Lower lobe of right lung (tissue), 2 donors: ENCODE measurements at regions not wholly inside any gene's neighbourhood (a gene's known extent, or its start where the extent isn't known, plus 50 kb on each side); places are given as distances from the start of the nearest gene placed in this dataset.
"Not testable (repeated sequence)": the region's sequence is repeated elsewhere in the genome, so short reads cannot be mapped to it uniquely, and the experiment has no call there.

ENCODE experiments used
- ATAC-seq, 2 donors: fragments of 200-7000 bp; cut with Tn5 transposase; one replicate each; pipeline ENCODE4 v1.9.1; 2020 to 2022; ENCODE audit warnings: mild to moderate bottlenecking in 2 of 2, moderate library complexity in 2 of 2
- DNase-seq: peaks from one replicate; pipeline ENCODE4 v3.0.0-alpha.2; 2020
- H3K27ac ChIP-seq: fragments of 200-600 bp; one replicate; pipeline ENCODE4 v1.8.0; 2022
- H3K27me3 ChIP-seq: fragments of 200-600 bp; one replicate; pipeline ENCODE4 v1.8.0; 2022; ENCODE audit warnings: low read depth
- H3K36me3 ChIP-seq: fragments of 200-600 bp; one replicate; pipeline ENCODE4 v1.8.0; 2022; ENCODE audit warnings: mild to moderate bottlenecking
- H3K4me1 ChIP-seq: fragments of 200-600 bp; one replicate; pipeline ENCODE4 v1.8.0; 2022
- H3K4me3 ChIP-seq: fragments of 200-600 bp; one replicate; pipeline ENCODE4 v1.8.0; 2022; ENCODE audit warnings: mild to moderate bottlenecking
- H3K9me3 ChIP-seq: fragments of 200-600 bp; one replicate; pipeline ENCODE4 v1.8.0; 2022
- CTCF ChIP-seq: fragments of 200-600 bp; IDR thresholded peaks from one replicate; pipeline ENCODE4 v1.8.0; 2022; ENCODE audit warnings: antibody characterized with exemption, mild to moderate bottlenecking
- intact Hi-C: fragments of 100-400 bp; cut with DNase I; formaldehyde crosslinking; loops from one replicate; pipeline ENCODE4 v1.11.0; 2022
- donor health status: DM: no; HTN: yes; CAD: no; lungs with severe emphysema.

DNA sequence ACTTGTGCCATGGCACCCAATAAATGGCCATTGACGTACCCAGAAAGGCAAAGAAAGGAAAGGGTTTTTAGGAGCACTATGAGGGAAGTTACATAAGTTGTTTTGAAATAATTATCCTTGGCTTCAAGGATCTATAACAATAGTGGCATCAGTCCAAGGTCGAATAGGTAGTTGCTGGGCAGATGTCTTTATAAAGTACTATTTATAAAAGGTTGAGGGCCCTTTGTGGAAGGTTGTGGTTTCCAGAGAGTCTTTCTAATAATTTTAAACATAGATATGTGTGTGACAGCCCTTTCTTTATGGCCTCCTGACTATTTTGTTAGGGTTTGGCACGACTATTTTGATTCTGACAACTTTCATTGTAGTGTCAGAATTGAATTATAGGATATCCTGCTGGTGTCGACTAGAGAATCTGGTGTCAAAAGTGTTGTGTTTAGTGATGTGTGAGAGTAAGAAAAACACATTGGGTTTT is 260.5 kb downstream of the PYDC2 start:
- no peaks in the 10 kb centered on the region for H3K9me3 ChIP-seq
- ATAC-seq (no peak), DNase-seq (no peak)
- no peak for TF ChIP-seq CTCF
- H3K4me3 ChIP-seq, result no peak overlapping the region
- no peaks in the 10 kb centered on the region for H3K27me3 ChIP-seq
- intact Hi-C loops, result no loop called here
- H3K27ac ChIP-seq, result no peak overlapping the region
- H3K36me3 ChIP-seq, result no peaks in the 10 kb centered on the region
- H3K4me1 ChIP-seq, result no peaks in the 10 kb centered on the region

GRCh38 chr3:191721990-191722389 is 261.0 kb downstream of the PYDC2 start:
- no peaks in the 10 kb centered on the region for H3K4me1 ChIP-seq
- ATAC-seq (no peak), DNase-seq (no peak)
- no peaks in the 10 kb centered on the region for H3K27me3 ChIP-seq
- H3K9me3 ChIP-seq, result no peaks in the 10 kb centered on the region
- intact Hi-C loops, result no loop called here
- H3K27ac ChIP-seq, result no peak overlapping the region
- TF ChIP-seq CTCF, result no peak
- H3K36me3 ChIP-seq, result no peaks in the 10 kb centered on the region
- H3K4me3 ChIP-seq, result no peak overlapping the region

GRCh38 chr3:191727338-191727737 is 266.4 kb downstream of the PYDC2 start:
- Histone ChIP-seq H3K27ac (no peak overlapping the region), H3K36me3 (no peaks in the 10 kb centered on the region), H3K9me3 (no peaks in the 10 kb centered on the region), H3K27me3 (no peaks in the 10 kb centered on the region), H3K4me3 (no peak overlapping the region), H3K4me1 (no peaks in the 10 kb centered on the region)
- intact Hi-C loops, result no loop called here
- no peak for TF ChIP-seq CTCF
- ATAC-seq (no peak), DNase-seq (no peak)

DNA sequence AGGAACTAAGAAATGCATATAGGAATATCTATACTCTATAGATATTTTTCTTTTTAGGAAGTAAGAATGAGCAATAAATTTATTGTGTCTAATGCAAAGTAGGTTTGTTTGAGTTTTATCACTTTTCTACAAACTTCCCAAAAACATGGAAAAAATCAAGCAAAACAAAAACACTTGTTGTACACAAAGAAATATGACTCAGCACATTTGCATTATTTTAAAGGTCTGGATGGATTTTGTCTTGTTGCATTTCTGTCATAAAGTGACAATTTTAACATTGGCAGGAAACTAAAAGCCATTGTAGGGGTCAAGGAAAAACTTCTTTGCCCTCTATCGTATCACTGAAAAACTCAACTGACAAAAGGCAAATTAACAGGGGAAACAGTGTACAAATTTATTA is 267.2 kb downstream of the PYDC2 start:
- Histone ChIP-seq H3K27me3 (no peaks in the 10 kb centered on the region), H3K36me3 (no peaks in the 10 kb centered on the region)

DNA sequence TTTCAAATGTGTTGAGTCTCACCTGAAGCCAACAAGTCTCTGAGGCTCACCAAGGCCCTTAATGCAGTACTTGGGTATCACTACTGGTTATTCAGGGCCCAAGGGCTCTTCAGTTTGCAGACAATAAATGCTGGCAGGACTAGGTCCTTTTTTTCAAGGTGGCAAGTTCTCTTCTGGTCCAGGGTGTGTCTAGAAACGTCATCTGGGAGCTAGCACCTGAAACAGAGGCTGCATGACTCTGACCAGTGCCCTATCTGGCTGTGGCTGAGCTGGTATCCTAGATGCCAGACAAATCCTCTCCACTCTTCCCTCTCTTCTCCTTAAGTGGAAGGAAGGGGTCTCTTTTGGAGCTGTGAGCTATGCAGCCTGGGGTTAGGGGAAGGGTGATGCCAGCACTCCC is 276.8 kb downstream of the PYDC2 start:
- intact Hi-C loops, result no loop called here
- no peak for TF ChIP-seq CTCF
- peaks cover 11% of the 10 kb centered on the region for H3K9me3 ChIP-seq
- no peak overlapping the region for H3K27ac ChIP-seq
- DNase-seq, result no peak
- peak in 1 of 2 donors; percentile 52 for ATAC-seq
- no peaks in the 10 kb centered on the region for H3K4me1 ChIP-seq
- no peaks in the 10 kb centered on the region for H3K27me3 ChIP-seq
- H3K4me3 ChIP-seq, result no peak overlapping the region
- no peaks in the 10 kb centered on the region for H3K36me3 ChIP-seq

More for the DNA sequence above, 267.2 kb downstream of the PYDC2 start:
- ATAC-seq (no peak), DNase-seq (no peak)
- TF ChIP-seq CTCF, result no peak
- intact Hi-C loops, result no loop called here
- Histone ChIP-seq H3K4me3 (no peak overlapping the region), H3K27ac (no peak overlapping the region), H3K9me3 (no peaks in the 10 kb centered on the region), H3K4me1 (no peaks in the 10 kb centered on the region)

GRCh38 chr3:191740712-191741111 is 279.7 kb downstream of the PYDC2 start:
- H3K27me3 ChIP-seq, result no peaks in the 10 kb centered on the region
- ATAC-seq, result no peak
- H3K36me3 ChIP-seq, result no peaks in the 10 kb centered on the region
- no peak for TF ChIP-seq CTCF
- intact Hi-C loops, result no loop called here
- DNase-seq, result no peak
- no peak overlapping the region for H3K27ac ChIP-seq
- H3K4me3 ChIP-seq, result no peak overlapping the region
- H3K4me1 ChIP-seq, result no peaks in the 10 kb centered on the region
- H3K9me3 ChIP-seq, result peaks cover 11% of the 10 kb centered on the region

- DNase-seq, H3K27ac ChIP-seq, H3K4me3 ChIP-seq, H3K9me3 ChIP-seq, H3K36me3 ChIP-seq, intact Hi-C loops, H3K27me3 ChIP-seq, H3K4me1 ChIP-seq: not testable (repeated sequence)
- ATAC-seq, result peak; percentile 49 to 59
These were observed 280.9 kb downstream of the PYDC2 start for GRCh38 chr3:191741847-191742350.
